Breast epithelium (tissue), 4 donors: ENCODE measurements at regions not wholly inside any gene's neighbourhood (a gene's known extent, or its start where the extent isn't known, plus 50 kb on each side); places are given as distances from the start of the nearest gene placed in this dataset.

ENCODE experiments used
- DNase-seq, 2 donors: peaks; one replicate each; pipeline ENCODE4 v3.0.0-alpha.2; 2019; ENCODE audit warnings: low spot score in 2 of 2
- H3K27ac ChIP-seq, 2 donors: fragments of 200-600 bp; sonication (generic) in 1 of 2; one replicate each; pipeline ENCODE4 v1.5.1; 2016 to 2019; ENCODE audit warnings: mild to moderate bottlenecking in 1 of 2
- H3K27me3 ChIP-seq, 2 donors: fragments of 200-600 bp; sonication (generic) in 1 of 2; one replicate each; pipeline versions ENCODE4 v1.5.1 to v1.6.0; 2017 to 2019; ENCODE audit warnings: control low read depth in 1 of 2, mild to moderate bottlenecking in 1 of 2
- H3K36me3 ChIP-seq: fragments of 200-600 bp; one replicate; pipeline ENCODE4 v1.5.1; 2019
- H3K4me1 ChIP-seq, 2 donors: fragments of 200-600 bp; sonication (generic); one replicate each; pipeline ENCODE4 v1.5.1; 2016 to 2019; ENCODE audit warnings: control low read depth in 1 of 2
- H3K4me3 ChIP-seq, 3 donors: fragments of 200-600 bp; sonication (generic); 1 replicate in 2 of 3; 2 replicates in 1 of 3; pipeline ENCODE4 v1.5.1; 2016 to 2019; ENCODE audit warnings: mild to moderate bottlenecking in 3 of 3, moderate library complexity in 2 of 3
- H3K9me3 ChIP-seq, 2 donors: fragments of 200-600 bp; sonication (generic) in 1 of 2; one replicate each; pipeline ENCODE4 v1.5.1; 2016 to 2019; ENCODE audit warnings: control low read depth in 1 of 2
- CTCF ChIP-seq, 3 donors: fragments of 450-650 bp; IDR thresholded peaks; one replicate each; pipeline ENCODE4 v1.5.1; 2016 to 2017; ENCODE audit warnings: antibody characterized with exemption in 3 of 3, mild to moderate bottlenecking in 3 of 3, moderate library complexity in 3 of 3
- POLR2A ChIP-seq: fragments of 450-650 bp; IDR thresholded peaks from one replicate; pipeline ENCODE4 v1.6.1; 2016; ENCODE audit warnings: antibody characterized with exemption, mild to moderate bottlenecking, moderate library complexity
- POLR2AphosphoS5 ChIP-seq, 3 donors: sonication (generic); formaldehyde crosslinking; IDR thresholded peaks; one replicate each; pipeline ENCODE4 v1.6.1; 2017; ENCODE audit warnings: antibody characterized with exemption in 3 of 3
- intact Hi-C: fragments of 100-400 bp; cut with DNase I; formaldehyde crosslinking; loops from one replicate; pipeline ENCODE4 v1.15.1; 2023; ENCODE audit warnings: low total_unique reads

DNA sequence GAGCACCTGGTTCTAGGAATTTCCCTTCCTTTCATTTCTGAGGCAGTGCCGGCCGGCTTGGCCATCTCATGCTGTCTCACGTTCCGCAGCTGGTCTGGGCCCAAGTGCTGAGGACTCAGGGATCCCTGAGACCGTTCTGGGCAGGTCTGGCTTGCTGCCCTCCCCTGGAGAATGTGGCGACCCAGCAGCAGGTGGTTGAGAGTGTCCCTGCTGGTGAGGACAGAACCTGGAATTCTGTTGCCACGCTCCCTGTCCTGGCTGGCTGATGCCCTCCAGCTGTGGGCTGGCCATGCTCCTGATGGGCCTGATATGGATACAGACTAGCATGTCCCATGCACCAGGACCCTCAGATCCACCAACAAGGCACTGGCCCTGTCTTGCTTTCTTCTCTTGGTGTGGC is 114.0 kb upstream of the C1QTNF9B start:
- TF ChIP-seq POLR2A = no peak
- no peak for TF ChIP-seq POLR2AphosphoS5 (IDR thresholded peaks at IDR 0.05)
- TF ChIP-seq CTCF (IDR thresholded peaks at IDR 0.05) = no peak
- intact Hi-C loops = no loop called here
- no peaks in the 10 kb centered on the region for H3K4me1 ChIP-seq
- no peak for DNase-seq
- H3K4me3 ChIP-seq = no peak overlapping the region
- H3K27me3 ChIP-seq = no peaks in the 10 kb centered on the region
- no peaks in the 10 kb centered on the region for H3K9me3 ChIP-seq
- H3K27ac ChIP-seq = no peak overlapping the region
- no peaks in the 10 kb centered on the region for H3K36me3 ChIP-seq

GRCh38 chr13:24012648-24013047 is 115.3 kb upstream of the C1QTNF9B start:
- H3K9me3 ChIP-seq = no peaks in the 10 kb centered on the region
- H3K4me1 ChIP-seq = no peaks in the 10 kb centered on the region
- H3K27me3 ChIP-seq = no peaks in the 10 kb centered on the region
- DNase-seq = no peak
- TF ChIP-seq POLR2A (no peak), POLR2AphosphoS5 (IDR thresholded peaks at IDR 0.05) (no peak), CTCF (IDR thresholded peaks at IDR 0.05) (no peak)
- no peaks in the 10 kb centered on the region for H3K36me3 ChIP-seq
- no peak overlapping the region for H3K27ac ChIP-seq
- no peak overlapping the region for H3K4me3 ChIP-seq
- intact Hi-C loops = no loop called here

GRCh38 chr13:24013189-24013588 is 115.9 kb upstream of the C1QTNF9B start:
- intact Hi-C loops = no loop called here
- Histone ChIP-seq H3K36me3 (no peaks in the 10 kb centered on the region), H3K27me3 (no peaks in the 10 kb centered on the region), H3K4me1 (no peaks in the 10 kb centered on the region), H3K9me3 (no peaks in the 10 kb centered on the region), H3K4me3 (no peak overlapping the region), H3K27ac (no peak overlapping the region)
- no peak for TF ChIP-seq POLR2A
- TF ChIP-seq POLR2AphosphoS5 (IDR thresholded peaks at IDR 0.05) = no peak
- no peak for TF ChIP-seq CTCF (IDR thresholded peaks at IDR 0.05)
- no peak for DNase-seq

DNA sequence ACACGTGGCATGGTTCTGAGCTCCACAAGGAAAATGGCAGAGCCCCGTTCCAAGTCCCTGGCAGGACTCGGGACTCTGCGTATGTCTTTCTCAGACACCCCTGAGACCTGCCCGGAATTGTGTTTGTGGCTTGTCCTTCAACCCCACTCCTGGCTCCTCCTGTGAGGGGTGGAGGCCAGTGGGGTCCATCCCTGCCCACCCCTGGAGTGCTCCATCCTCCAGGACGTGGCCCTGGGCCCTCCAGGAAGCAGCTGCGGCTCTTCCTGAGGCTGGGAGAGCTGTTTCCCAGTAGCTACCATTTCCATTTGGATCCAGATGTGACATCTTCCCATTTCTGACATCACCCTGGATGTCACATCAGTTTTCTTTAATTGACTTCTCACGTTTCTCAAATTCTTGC is 118.7 kb upstream of the C1QTNF9B start:
- Histone ChIP-seq H3K4me3 (no peak overlapping the region), H3K4me1 (no peaks in the 10 kb centered on the region), H3K27ac (no peak overlapping the region), H3K36me3 (no peaks in the 10 kb centered on the region), H3K27me3 (no peaks in the 10 kb centered on the region), H3K9me3 (no peaks in the 10 kb centered on the region)
- no peak for TF ChIP-seq CTCF (IDR thresholded peaks at IDR 0.05)
- TF ChIP-seq POLR2AphosphoS5 (IDR thresholded peaks at IDR 0.05) = no peak
- no peak for TF ChIP-seq POLR2A
- no peak for DNase-seq
- intact Hi-C loops = no loop called here

GRCh38 chr13:24022568-24022967 is 125.3 kb upstream of the C1QTNF9B start:
- Histone ChIP-seq H3K27ac (no peak overlapping the region), H3K27me3 (no peaks in the 10 kb centered on the region), H3K9me3 (no peaks in the 10 kb centered on the region), H3K4me3 (no peak overlapping the region), H3K4me1 (no peaks in the 10 kb centered on the region), H3K36me3 (no peaks in the 10 kb centered on the region)
- intact Hi-C loops = loop anchor here (10.0 kb wide), 1 partner anchor 192 kb away; no protein-coding TSS in a partner anchor
- TF ChIP-seq CTCF (IDR thresholded peaks at IDR 0.05) (no peak), POLR2AphosphoS5 (IDR thresholded peaks at IDR 0.05) (no peak), POLR2A (no peak)
- DNase-seq = no peak
